ENCODE measurements at regions not wholly inside any gene's neighbourhood (a gene's known extent, or its start where the extent isn't known, plus 50 kb on each side); places are given as distances from the start of the nearest gene placed in this dataset.

DNA sequence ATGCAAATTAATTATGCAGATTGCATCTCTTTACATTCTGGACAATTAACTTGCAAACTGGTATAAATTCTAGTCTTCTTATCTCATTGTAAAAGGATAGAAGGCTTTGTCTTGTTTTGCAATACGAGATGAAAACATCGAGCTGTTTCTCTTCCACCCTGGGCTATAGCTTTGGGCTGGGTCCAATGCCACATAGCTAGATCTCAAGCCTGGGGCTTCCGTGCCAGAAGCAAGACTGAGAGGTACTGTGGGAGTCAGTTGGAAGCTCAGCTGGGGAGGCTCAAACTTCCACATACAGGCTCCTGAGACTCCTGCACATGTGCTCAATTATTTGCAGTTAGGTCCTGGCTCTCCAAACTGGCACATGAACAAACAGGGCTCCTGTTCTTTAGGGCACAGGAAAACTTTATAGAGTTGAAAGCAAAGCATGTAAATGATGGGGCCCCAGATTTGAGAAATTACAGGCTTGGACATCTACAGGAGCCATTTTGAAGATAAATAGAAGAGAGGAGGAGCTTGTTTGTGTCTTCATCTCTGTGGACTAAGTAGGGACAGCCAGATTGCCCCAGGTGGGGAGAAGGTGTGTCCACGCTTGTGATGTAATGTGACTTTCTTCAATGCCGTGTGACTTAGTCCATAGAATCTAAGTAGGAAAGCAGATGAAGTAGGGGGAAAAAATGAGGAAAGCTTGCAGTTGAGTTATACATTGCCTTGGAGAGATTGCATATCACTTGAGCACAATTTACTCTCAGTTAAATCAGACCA, 65.9 kb upstream of the SIPA1L2 start:
- TF ChIP-seq POLR2A (IDR thresholded peaks at IDR 0.05), result no peak
- peak in 1 of 4 donors; percentile 48 for TF ChIP-seq POLR2AphosphoS5 (IDR thresholded peaks at IDR 0.05)
- TF ChIP-seq EP300 (IDR thresholded peaks at IDR 0.05), result no peak
- TF ChIP-seq, protein P1, sequence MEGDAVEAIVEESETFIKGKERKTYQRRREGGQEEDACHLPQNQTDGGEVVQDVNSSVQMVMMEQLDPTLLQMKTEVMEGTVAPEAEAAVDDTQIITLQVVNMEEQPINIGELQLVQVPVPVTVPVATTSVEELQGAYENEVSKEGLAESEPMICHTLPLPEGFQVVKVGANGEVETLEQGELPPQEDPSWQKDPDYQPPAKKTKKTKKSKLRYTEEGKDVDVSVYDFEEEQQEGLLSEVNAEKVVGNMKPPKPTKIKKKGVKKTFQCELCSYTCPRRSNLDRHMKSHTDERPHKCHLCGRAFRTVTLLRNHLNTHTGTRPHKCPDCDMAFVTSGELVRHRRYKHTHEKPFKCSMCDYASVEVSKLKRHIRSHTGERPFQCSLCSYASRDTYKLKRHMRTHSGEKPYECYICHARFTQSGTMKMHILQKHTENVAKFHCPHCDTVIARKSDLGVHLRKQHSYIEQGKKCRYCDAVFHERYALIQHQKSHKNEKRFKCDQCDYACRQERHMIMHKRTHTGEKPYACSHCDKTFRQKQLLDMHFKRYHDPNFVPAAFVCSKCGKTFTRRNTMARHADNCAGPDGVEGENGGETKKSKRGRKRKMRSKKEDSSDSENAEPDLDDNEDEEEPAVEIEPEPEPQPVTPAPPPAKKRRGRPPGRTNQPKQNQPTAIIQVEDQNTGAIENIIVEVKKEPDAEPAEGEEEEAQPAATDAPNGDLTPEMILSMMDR (IDR thresholded peaks at IDR 0.05), result no peak
- H3K9me3 ChIP-seq, result no peaks in the 10 kb centered on the region
- 86 to 93% methylated on average over 5 of the region's 5 CpGs for WGBS, 2 donors
- peak overlapping the region in 1 of 4 donors; percentile 43 for H3K27ac ChIP-seq
- H3K4me1 ChIP-seq, result peaks cover 0 to 33% (median 10%) of the 10 kb centered on the region in 4 donors
- no peak overlapping the region for H3K4me3 ChIP-seq
- DNase-seq, result no peak
- intact Hi-C loops (cut with DNase I), result no loop called here
- H3K36me3 ChIP-seq, result no peaks in the 10 kb centered on the region
- no peaks in the 10 kb centered on the region for H3K27me3 ChIP-seq

DNA sequence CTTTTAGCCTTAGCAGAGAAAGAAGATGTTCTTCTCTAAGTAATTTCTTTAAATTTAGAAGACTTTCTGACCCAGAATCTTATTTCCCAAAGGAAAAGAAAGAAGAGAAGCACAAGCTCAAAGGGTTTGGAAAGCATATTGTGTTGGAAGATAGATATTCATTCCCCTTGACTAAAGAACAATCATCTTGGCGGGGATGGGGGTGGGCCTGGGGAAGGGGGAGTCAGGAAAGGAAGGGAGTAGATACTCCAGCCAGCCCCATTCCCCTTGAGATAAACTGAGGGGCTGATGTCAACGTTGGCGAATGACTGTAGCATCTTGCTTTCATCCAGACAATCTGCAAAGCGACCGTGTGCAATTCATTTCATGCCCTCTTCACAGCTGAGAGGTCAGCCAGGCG, 66.5 kb upstream of the SIPA1L2 start:
- intact Hi-C loops (cut with DNase I), result no loop called here
- no peak for DNase-seq
- Histone ChIP-seq H3K27me3 (no peaks in the 10 kb centered on the region), H3K27ac (peak overlapping the region in 1 of 4 donors; percentile 43), H3K36me3 (no peaks in the 10 kb centered on the region), H3K4me1 (peaks cover 0 to 33% (median 10%) of the 10 kb centered on the region in 4 donors), H3K9me3 (no peaks in the 10 kb centered on the region), H3K4me3 (no peak overlapping the region)
- TF ChIP-seq, protein P1 (IDR thresholded peaks at IDR 0.05), result no peak
- TF ChIP-seq EP300 (IDR thresholded peaks at IDR 0.05) (no peak), POLR2A (IDR thresholded peaks at IDR 0.05) (no peak), POLR2AphosphoS5 (IDR thresholded peaks at IDR 0.05) (no peak)
- 88 to 89% methylated on average over 6 of the region's 6 CpGs for WGBS, 2 donors

DNA sequence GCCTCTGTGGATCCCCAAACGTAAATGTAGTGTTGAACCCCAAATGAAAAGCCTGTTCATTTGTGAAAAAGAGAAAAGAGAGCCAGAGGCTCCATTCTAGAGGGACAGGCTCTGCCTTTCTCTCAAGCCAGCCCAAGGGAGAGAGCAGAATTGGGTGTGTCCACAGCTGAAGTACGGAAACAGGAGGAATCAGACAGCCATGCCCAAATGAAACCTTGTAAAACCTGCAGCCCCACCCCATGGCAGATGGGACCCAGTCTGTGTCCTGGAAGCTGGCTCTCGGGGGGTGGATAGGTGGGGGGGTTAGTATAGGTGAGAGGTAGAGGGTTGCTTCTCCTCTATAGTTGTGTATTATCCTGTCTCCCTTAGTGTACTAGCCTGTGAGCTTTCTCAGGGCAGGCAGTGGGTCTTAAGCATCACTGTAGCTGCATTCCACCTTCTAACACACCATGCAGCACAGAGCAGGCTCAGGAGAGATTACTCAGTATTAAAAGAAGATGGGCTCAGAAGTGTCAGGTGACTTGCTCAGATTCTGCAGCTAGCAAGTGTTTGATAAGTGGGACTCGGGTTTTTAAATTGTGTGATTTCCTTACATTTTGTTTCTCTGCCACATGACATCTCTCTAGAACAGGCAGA, 67.4 kb upstream of the SIPA1L2 start:
- Histone ChIP-seq H3K4me1 (peaks cover 0 to 30% (median 10%) of the 10 kb centered on the region in 4 donors), H3K27me3 (no peaks in the 10 kb centered on the region), H3K4me3 (no peak overlapping the region), H3K9me3 (no peaks in the 10 kb centered on the region), H3K27ac (no peak overlapping the region), H3K36me3 (no peaks in the 10 kb centered on the region)
- DNase-seq, result no peak
- intact Hi-C loops (cut with DNase I), result no loop called here
- TF ChIP-seq POLR2A (IDR thresholded peaks at IDR 0.05), result no peak
- TF ChIP-seq POLR2AphosphoS5 (IDR thresholded peaks at IDR 0.05), result no peak
- TF ChIP-seq, protein P1 (IDR thresholded peaks at IDR 0.05), result no peak
- no peak for TF ChIP-seq EP300 (IDR thresholded peaks at IDR 0.05)
- WGBS, 2 donors, result 36 to 73% methylated on average over 4 of the region's 4 CpGs

DNA sequence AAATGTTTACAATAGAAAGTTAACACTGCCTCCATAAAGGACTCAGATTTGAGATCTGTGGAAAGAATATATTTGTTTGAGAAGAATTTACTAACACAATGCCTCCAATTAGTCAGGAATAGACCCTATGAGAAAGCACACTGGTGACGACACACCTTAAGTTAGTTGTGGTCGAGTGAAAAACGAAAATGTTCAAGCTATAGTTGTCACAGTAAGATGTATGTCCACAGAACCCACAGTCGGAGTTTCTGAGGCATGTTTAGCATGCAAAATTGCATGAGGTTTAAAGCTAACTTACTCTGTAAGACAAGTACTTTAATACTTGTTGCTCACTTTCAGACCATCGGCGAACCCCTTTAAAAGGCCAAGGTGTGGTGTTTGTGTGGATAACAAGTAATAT, 69.9 kb upstream of the SIPA1L2 start:
- Histone ChIP-seq H3K27ac (no peak overlapping the region), H3K4me1 (peaks cover 0 to 26% (median 8%) of the 10 kb centered on the region in 4 donors), H3K9me3 (no peaks in the 10 kb centered on the region), H3K27me3 (no peaks in the 10 kb centered on the region), H3K36me3 (no peaks in the 10 kb centered on the region), H3K4me3 (no peak overlapping the region)
- no peak for TF ChIP-seq POLR2AphosphoS5 (IDR thresholded peaks at IDR 0.05)
- TF ChIP-seq POLR2A (IDR thresholded peaks at IDR 0.05), result no peak
- TF ChIP-seq EP300 (IDR thresholded peaks at IDR 0.05), result no peak
- TF ChIP-seq, protein P1 (IDR thresholded peaks at IDR 0.05), result no peak
- WGBS, 2 donors, result 92 to 94% methylated on average over 6 of the region's 6 CpGs
- intact Hi-C loops (cut with DNase I), result no loop called here
- DNase-seq, result no peak
